ENCODE measurements at regions not wholly inside any gene's neighbourhood (a gene's known extent, or its start where the extent isn't known, plus 50 kb on each side); places are given as distances from the start of the nearest gene placed in this dataset.

DNA sequence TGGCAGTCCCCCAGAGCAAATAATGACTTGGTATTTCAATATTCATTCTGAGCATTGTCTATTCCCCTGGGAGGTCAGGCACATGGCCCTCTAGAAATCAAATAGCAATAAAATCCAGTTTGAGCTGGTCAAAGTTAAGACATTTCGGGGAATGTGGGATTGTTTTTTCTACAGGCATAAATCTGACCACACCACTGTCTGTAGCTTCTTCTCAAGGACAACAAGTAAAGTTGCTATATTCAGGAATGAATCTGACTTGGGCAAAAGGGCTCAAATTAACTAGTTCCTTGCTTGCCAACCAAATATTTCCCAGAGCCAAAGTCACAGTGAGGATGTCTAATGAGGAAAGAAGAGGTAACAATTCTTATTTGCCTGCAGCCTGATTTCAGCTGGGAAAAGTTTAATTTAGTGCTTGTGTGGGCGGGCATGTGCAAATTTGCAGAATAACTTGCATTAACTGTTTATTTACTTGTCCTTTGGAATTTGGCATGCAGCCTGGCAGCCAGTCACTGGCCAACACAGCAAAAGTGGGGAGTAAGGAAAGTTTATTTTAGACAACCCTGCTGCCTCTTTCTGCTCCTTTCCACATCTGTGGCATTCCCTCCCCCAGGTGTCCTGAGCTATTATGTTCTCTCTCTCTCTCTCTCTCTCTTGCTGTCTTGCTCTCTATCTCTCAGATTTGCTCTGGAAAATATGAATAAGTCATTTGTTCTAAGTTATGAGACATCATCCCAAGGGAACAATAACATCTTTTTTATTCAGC lies 51.2 kb upstream of the ARHGAP20 start:
- H3K4me3 ChIP-seq (ENCODE audit: low read depth, low read length), result no peak overlapping the region
- no peak for DNase-seq (ENCODE audit: low read depth)
- TF ChIP-seq, protein P1, sequence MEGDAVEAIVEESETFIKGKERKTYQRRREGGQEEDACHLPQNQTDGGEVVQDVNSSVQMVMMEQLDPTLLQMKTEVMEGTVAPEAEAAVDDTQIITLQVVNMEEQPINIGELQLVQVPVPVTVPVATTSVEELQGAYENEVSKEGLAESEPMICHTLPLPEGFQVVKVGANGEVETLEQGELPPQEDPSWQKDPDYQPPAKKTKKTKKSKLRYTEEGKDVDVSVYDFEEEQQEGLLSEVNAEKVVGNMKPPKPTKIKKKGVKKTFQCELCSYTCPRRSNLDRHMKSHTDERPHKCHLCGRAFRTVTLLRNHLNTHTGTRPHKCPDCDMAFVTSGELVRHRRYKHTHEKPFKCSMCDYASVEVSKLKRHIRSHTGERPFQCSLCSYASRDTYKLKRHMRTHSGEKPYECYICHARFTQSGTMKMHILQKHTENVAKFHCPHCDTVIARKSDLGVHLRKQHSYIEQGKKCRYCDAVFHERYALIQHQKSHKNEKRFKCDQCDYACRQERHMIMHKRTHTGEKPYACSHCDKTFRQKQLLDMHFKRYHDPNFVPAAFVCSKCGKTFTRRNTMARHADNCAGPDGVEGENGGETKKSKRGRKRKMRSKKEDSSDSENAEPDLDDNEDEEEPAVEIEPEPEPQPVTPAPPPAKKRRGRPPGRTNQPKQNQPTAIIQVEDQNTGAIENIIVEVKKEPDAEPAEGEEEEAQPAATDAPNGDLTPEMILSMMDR (IDR thresholded peaks at IDR 0.05; ENCODE audit: low read depth, low read length, missing control alignments), result no peak

- TF ChIP-seq, protein P1 (IDR thresholded peaks at IDR 0.05; ENCODE audit: low read depth, low read length, missing control alignments), result no peak
- DNase-seq (ENCODE audit: low read depth), result no peak
- H3K4me3 ChIP-seq (ENCODE audit: low read depth, low read length), result no peak overlapping the region
Observed at GRCh38 chr11:110762590-110762989, 50.4 kb upstream of the ARHGAP20 start.

All from GM12864 (cell line).